ENCODE measurements at regions not wholly inside any gene's neighbourhood (a gene's known extent, or its start where the extent isn't known, plus 50 kb on each side); places are given as distances from the start of the nearest gene placed in this dataset.
"Not testable (repeated sequence)": the region's sequence is repeated elsewhere in the genome, so short reads cannot be mapped to it uniquely, and the experiment has no call there.

DNA sequence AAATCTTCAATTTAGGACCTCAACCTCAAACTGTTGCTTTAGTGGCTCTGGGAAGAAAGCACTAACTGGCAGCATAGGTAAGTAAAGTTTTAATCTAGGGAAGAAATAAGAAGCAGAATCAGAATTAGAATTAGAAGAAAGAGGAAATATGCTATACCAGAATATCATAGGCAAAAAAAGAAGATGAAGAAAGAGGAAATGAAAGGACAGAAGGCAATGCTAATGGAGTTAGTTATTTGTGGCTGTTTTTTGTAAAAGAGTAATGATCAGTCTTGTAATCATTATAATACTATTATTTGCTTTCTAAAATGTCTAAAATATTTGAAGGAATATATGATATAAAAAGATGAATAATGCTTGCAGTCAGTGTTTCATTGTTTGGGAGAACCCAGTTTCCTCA, 122.9 kb downstream of the FAM72C start:
- CTCF ChIA-PET; DNase-seq (ENCODE audit: extremely low spot score); POLR2A ChIA-PET: not testable (repeated sequence)

DNA sequence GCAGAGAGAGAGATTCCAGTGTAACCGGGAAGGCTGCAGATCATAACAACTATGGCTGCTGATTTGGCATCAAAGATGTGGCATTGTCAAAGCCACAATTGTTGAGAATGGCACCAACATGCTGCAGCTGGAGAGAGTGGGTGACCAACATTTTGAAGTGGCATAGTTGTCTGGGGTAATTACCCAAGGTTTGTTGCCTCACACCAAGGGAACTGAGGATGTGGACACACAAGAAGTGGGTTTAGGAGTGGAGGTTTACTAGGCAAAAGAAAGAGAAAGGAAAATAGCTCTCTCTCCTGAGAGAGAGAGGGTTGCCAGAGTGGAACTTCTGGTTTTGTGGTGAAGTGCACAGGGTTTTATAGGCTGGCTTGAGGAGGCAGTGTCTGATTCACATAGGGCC, 126.6 kb downstream of the FAM72C start:
- POLR2A ChIA-PET; DNase-seq (ENCODE audit: extremely low spot score); CTCF ChIA-PET: not testable (repeated sequence)

DNA sequence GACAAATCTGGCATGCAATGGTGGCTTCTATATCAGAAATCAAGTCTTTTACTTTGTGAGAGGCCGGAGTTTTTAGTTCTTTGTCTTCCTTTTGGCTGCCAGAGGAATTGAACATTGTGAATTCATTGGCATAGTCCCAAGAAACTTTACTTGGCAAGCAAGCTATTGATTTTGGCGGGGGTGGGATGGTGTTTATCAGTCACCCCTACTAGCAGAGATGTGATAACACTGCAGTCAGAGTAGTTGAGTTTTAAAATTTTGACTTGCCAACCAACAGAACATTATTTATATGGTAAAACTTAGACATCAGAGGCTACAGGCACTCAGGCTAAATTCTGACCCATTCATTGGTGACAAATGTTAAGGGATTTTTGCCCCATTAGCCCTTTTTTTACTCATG, 129.7 kb downstream of the FAM72C start:
- DNase-seq (ENCODE audit: extremely low spot score); POLR2A ChIA-PET; CTCF ChIA-PET: not testable (repeated sequence)

DNA sequence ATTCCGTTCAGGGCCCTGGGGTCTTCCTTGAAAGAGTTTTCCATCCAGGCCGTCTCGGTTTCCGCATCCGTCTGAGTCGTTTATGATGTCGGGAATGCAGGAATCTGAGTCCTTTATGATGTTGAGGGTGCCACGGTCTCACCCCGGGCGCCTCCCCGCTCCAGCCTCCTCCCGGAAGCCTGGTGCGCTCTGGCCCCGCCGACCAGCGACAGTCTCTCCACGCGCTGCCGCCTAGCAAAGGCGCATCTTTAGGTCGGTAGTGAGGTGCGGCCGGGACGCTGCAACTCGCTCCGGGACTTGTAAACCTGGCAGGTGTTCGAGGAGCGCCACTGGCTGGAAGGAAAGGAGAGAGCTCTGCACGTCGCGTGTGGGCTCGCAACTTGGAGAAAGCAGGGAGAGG, 132.6 kb downstream of the FAM72C start:
- DNase-seq (ENCODE audit: extremely low spot score); CTCF ChIA-PET; POLR2A ChIA-PET: not testable (repeated sequence)

DNA sequence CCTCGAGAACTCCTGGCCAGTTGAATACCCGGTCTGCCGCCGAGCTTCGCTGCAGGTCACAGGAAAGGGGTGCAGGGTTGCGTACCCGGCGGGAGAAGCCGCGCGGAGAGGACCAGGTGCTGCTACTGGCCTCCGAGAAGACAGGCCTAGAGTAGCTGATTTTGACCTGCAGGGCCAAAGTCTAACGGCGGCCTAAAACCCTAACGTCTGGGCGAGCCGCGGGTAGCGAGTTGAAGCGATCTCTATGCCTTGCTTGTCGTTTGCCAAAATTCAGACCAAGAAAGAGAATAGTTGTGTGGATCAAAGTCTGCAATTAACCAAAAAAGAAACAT, 133.2 kb downstream of the FAM72C start:
- POLR2A ChIA-PET; DNase-seq (ENCODE audit: extremely low spot score); CTCF ChIA-PET: not testable (repeated sequence)

DNA sequence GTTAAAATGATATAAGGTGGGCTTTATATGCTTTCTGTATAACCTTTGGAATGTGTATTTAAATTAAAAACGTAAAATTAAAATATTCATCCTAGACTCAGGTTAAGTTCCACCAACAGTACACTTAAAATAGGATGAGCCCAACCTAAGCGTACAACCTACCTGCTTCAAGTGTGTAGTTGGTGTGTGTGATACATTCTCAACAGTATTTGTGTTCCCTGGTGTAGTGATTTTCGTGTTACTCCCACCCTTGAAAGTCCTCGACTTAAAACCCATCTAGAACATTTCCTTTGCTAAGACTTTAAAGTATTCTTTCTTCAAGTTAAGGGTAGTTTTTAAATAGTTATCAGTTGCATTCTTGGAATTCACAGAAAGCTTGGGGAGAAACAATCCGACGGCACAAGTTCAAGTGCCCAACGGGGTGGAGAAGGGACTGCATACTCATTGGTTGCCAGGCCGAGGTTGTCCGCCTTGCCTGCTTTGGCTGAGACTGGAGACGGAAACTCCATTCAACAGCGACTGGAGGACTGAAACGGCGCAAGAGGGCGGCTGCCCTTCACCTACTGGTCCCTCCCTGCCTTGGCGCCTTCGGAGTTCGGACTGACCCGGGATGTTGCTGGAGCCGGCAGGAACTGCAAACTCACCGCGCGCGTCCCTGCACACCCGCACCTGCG, 133.7 kb downstream of the FAM72C start:
- DNase-seq (ENCODE audit: extremely low spot score); POLR2A ChIA-PET; CTCF ChIA-PET: not testable (repeated sequence)

DNA sequence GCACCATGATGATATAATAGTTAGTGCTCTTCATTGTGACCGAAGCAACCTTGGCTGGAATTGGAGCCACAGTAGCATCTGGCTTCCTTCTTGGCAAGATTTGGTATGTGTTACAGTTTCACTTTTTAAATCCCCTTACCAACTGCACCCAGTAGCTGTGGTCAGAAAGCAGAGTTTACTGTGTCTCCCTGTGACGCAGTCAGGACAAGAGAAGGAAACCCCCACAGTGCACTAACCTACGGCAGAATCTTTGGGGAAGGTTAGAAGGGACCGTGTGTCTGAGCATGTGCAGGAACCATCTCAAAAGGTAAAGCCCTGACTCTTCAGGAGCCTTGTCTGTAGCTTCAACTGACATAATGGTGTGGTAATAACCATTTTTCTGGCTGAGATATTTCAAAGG, 138.4 kb downstream of the FAM72C start:
- DNase-seq (ENCODE audit: extremely low spot score); POLR2A ChIA-PET: not testable (repeated sequence)

DNA sequence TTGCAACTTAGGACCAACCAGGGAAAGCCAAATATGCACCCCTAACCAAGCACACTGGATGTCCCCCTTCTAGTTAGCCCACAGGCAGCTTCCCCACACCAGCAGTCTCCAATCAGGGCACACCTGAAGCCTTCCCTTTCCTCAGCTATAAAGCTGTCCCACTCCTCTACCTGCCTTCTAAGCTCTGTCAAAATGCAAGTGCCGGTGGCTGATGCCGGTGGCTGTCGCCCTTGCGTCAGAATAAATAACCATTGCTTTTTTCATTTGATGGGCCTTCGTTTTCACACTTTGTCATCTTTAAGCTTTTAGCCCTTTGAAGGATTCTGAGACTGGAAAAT, 139.4 kb downstream of the FAM72C start:
- POLR2A ChIA-PET; DNase-seq (ENCODE audit: extremely low spot score); CTCF ChIA-PET: not testable (repeated sequence)

More for the DNA sequence above, 138.4 kb downstream of the FAM72C start:
- CTCF ChIA-PET: not testable (repeated sequence)

DNA sequence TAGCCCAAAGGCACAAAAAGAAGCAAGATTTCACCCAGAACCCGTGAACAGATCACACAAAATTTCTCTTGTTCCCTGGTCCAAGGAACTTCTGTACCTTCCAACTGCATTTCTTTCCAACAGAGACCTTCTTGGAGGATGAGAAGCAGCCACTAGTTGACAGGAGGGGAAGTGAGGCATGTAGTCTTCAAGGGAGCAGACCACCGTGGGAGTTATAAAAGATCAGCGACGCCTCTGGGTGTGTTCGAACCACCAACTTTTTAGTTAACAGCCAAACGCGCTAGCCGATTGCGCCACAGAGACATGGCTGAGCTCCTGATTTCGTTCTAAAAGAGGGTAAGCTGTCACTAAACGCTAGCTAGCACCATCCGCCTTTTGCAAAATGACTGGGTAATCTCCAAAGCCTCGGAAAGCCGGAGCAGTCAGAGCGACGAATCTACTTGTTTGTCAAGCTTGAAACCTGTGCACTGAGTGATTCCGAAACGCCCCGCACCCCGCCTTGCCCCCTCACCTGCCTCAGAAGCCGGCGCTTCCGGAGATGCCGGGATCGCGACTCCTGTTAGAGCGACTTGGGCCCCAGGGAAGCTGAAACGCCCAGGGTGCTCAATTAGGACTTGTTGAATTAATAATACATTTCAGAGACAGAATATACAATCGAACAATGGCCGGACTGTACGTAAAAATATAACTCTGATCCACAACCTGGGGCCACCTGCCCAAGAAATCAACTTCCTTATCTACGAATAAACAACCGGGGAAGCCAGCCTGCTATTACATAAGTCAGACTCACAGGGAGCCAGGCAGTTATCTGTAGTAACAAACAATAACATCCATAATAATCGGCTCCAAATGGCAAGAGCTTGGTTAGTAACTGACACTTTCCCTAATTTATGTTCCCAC, 140.1 kb downstream of the FAM72C start:
- CTCF ChIA-PET; POLR2A ChIA-PET; DNase-seq (ENCODE audit: extremely low spot score): not testable (repeated sequence)

DNA sequence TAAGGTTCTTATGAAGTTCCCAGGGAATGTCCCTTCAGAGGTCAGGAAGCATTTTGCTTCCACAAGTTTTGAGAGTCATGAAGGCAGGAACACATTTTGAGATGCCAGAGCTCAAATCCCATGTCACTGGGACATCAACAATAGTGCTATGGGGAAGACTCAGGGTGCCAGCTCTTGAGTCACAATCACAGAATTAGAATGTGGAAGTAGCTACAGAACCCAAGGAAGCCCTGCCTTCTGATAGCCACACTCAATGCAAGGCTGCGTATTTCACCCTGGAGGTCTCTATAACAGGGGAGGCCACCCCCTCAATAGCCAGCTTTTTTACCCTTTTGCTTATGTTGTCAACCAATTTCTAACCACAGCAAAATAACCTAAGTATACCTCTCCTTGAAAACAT, 145.6 kb downstream of the FAM72C start:
- CTCF ChIA-PET; DNase-seq (ENCODE audit: extremely low spot score); POLR2A ChIA-PET: not testable (repeated sequence)

DNA sequence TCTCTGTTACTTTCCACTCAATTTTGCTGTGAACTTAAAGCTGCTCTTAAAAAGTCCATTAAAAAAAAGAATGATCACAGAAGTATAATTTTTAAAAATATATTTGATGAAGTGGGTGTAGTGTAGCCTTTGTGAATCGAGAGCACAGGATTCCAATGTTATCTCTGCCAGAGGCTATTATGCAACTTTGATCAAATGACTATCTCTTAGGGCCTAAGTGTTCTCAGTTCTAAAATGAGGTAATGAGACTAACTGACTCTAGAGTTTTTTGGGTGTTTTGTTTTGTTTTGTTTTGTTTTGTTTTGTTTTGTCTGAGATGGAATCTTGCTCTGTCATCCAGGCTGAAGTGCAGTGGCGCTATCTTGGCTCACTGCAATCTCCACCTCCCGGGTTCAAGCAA, 147.5 kb downstream of the FAM72C start:
- CTCF ChIA-PET, POLR2A ChIA-PET: not testable (repeated sequence)

DNA sequence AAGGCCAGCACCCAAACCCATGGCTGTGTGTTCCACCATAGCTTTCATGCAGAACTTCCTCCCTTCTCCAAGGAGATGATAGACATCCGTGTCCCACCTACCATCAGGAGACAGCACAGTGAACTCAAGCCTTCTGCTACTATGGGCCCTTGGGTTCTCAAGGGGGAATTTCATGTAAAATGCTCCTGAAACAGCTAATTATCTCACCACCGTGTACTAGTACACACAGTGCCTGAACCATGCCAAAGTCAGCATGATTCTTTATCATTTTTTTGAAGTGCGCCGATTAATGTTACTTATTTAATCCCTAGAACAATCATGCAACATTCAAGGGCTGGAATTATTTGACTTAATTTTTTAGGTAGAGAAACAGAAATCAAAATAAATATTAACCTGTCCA, 151.7 kb downstream of the FAM72C start:
- POLR2A ChIA-PET; DNase-seq (ENCODE audit: extremely low spot score); CTCF ChIA-PET: not testable (repeated sequence)

More for the DNA sequence above, 147.5 kb downstream of the FAM72C start:
- DNase-seq (ENCODE audit: extremely low spot score): not testable (repeated sequence)

DNA sequence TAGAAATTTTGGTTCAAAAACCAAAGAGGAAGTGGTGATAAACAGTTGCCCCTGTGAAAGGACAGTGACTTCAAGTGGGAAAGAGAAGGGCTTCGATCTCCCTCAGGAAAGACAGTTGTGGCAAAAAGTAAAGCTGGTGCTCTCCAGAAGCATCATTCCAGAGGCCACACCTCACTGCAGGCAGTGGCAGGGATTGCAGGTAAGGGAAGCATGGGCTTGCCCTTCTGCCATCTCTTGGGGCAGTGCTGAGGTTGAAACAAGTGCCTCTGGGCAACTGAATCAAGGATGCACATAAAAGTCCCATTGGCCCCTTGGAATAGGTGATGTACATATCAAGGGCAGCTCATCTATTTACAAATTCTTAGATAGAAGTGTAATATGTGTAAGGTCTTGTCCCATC, 155.4 kb downstream of the FAM72C start:
- DNase-seq (ENCODE audit: extremely low spot score); CTCF ChIA-PET; POLR2A ChIA-PET: not testable (repeated sequence)

DNA sequence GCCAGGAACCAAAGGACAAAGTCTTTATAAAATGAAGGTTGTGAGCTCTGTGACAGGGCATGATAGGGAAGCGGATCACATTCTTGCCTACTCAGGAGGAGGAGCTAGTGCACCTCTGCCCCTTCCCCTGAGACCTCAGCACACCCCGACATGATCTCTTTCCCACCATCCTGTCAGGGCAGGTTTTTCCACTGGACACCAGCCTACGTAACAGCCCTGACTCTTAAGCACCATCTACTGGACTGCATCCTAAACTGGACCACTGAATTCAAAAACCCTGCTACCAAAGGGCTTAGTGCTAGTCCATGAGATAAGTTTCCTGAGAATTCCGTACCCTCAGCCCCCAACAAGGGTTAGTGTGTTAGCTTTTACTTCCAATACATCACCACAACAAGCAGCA, 166.4 kb downstream of the FAM72C start:
- POLR2A ChIA-PET; DNase-seq (ENCODE audit: extremely low spot score); CTCF ChIA-PET: not testable (repeated sequence)

DNA sequence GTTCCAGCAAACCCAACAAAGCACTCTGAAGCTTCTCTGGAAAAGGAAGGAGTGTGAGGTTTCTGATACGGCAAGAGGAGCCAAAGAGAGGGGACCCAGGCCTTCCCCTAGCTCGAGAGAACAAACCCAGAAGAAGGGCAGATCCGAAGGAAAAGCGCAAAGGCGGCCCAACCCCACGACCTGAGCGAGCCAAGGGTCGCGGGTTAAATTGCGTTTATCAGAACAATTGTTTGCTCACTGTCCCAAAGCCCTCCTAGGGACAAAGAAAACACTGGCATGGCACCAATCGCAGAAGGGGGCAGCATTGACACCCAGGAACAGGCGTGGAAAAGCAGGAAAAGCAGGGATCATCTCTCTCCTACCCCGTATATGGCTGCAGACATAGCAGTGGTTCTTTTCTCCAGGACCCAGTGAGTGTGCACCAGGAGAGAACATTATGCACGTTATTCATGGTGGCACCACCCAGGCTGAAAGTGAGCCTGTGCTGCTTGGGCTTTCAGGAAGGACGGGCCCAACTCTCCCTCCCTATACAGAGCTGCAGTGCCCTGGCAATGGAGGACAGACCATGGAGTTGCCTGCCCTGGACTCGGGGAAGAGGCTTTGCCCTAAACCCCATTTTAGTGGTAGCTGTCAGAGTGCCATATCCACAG, 167.0 kb downstream of the FAM72C start:
- POLR2A ChIA-PET; CTCF ChIA-PET; DNase-seq (ENCODE audit: extremely low spot score): not testable (repeated sequence)

DNA sequence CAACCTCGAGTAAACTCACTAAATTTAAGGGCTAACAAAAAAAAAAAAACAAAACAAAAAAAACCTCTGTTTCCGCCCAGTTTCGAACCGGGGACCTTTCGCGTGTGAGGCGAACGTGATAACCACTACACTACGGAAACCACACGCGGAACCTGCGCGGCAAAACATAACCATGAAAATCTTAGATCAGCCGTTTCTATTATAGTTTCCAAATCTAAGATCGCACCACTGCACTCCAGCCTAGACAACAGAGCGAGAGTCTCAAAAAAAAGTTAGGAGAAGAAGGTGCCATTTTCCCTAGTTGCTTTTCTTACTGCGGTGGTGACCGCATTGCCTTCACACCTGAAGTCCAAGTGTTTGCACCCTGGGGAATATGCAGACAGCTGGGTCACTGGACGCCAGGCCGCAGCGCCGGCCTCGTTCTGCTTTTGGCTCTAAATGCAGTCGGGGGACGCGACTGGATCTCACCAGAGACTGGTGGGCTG, 167.8 kb downstream of the FAM72C start:
- CTCF ChIA-PET; DNase-seq (ENCODE audit: extremely low spot score); POLR2A ChIA-PET: not testable (repeated sequence)

DNA sequence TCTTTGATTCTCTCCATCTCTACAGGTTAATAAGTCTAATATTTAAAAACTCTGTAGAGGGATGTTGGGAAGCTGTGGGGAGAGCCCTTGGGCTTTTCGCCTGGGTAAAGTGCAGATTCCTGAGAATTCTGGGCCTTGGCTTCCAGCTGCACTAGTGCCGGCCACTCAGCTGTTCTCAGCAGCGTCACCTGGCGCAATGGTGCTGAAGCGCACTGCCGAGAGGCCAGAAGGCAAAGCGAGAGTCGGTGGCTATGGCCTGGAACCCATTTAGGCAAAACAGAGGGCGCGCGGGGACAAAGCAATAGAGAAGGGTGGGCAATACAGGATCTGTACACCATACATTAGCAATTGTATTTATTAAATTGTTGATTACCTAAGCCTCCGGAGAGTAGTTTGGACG, 168.7 kb downstream of the FAM72C start:
- CTCF ChIA-PET; POLR2A ChIA-PET; DNase-seq (ENCODE audit: extremely low spot score): not testable (repeated sequence)

DNA sequence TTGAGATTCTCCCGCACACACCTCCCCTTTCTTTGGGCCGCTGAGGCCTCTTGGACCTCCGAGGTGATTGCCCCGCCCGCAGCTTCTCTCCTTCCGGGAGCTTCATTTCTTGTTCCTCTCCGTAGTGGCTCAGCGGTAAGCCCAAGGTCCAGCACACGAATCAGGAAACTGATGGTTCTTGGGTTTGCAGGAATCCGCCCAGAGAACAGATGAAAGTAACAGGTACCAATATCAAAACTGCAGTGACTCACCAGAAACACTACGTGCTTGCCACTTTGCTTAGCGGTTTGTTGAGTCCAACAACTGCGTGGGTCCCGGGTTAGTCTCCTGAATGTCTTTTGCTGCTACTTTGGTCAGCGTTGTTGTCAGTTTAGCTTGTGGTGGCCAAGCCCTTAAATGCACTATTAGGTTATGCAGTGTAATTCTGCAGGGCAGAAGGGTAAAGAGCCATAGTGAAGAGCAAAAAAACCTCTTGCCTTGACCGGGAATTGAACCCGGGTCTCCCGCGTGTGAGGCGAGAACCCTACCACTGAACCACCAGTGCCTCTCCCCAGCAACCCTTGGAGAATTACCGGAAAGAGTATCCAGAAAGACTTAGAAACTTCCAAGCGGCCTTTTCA, 172.1 kb downstream of the FAM72C start:
- CTCF ChIA-PET; POLR2A ChIA-PET; DNase-seq (ENCODE audit: extremely low spot score): not testable (repeated sequence)

DNA sequence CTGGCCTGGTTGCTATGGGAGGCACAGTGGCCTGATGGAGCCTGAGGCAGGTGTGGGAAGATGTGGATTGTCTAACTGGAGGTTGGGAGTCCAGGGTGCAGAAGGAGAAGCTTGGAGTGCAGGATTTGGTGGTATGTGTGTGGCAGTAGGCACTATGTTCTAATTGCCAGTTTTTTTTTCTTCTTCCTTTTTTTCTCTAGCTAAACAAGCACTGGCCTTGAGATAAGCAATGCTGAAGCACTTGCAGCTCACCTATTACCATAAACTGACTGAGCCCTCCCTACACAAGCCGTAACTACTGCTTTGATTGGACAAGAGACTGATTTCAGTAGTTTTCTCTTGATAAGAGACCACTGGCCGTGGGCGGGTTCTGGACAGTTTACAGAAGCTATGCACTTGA, 175.4 kb downstream of the FAM72C start:
- CTCF ChIA-PET; POLR2A ChIA-PET; DNase-seq (ENCODE audit: extremely low spot score): not testable (repeated sequence)
